HG03342 (cell line): ENCODE measurements at regions not wholly inside any gene's neighbourhood (a gene's known extent, or its start where the extent isn't known, plus 50 kb on each side); places are given as distances from the start of the nearest gene placed in this dataset.
"Not testable (repeated sequence)": the region's sequence is repeated elsewhere in the genome, so short reads cannot be mapped to it uniquely, and the experiment has no call there.

Experiments
- ATAC-seq: cut with Tn5 transposase; IDR thresholded peaks from one replicate; pipeline ENCODE4 v1.9.1; 2021; ENCODE audit warnings: mild to moderate bottlenecking, moderate library complexity; ENCODE audit not compliant: unreplicated experiment

GRCh38 chr3:31179768-31180167 is 285.3 kb upstream of the GADL1 start:
- ATAC-seq: no peak

GRCh38 chr3:31180274-31180673 is 285.8 kb upstream of the GADL1 start:
- no peak for ATAC-seq

- no peak for ATAC-seq
Observed at GRCh38 chr3:31181661-31182060, 287.2 kb upstream of the GADL1 start.

DNA sequence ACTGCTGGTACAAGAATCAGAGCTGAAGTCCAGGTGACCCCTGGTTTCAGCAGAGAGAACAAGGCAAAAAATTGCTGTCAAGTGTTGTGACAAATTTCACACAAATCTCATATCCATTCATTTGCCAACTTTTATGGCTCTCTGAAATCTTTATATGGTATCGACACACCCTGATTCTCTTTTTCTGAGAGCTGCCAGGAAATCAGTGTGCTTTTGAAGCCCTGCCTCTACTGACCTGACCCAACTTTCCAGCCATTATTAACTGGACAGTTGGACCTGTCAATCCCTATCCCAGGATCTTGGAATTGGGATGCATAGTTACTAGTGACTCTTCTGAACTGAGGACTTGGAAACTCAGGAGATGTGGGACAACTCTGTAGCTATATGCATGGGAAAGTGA is 288.2 kb upstream of the GADL1 start:
- no peak for ATAC-seq

GRCh38 chr3:31184261-31185061 is 290.0 kb upstream of the GADL1 start:
- ATAC-seq: no peak

DNA sequence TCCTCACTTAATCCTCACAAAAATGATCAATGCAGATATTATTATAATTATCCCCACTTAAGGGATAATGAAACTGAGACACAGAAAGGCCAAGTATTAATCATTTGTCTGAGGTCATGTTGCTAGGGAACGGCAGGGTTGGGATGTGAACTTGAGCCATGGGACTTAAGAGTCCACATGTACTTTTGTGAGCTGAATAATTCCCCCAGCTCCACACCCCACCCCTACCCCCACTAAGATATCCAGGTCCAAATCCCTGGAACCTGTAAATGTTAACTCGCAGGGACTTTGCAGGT is 290.5 kb upstream of the GADL1 start:
- ATAC-seq: no peak

DNA sequence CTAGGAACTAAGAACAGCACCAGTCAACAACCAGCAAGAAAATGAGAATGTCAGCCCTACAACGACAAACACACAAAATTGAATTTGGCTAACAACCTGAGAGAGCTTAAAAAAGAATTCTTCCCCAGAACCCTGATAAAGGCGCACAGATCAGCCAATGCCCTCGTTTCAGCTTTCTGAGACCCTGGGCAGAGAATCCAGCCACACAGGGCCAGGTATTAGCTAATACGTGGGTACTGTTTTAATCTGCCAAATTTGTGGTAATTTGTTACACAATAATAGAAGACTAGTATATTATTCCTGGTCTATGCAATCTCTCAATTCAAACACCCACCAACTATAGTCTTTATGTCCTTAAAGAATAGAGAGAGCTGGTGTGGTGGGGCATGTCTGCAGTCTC is 291.6 kb upstream of the GADL1 start:
- no peak for ATAC-seq

DNA sequence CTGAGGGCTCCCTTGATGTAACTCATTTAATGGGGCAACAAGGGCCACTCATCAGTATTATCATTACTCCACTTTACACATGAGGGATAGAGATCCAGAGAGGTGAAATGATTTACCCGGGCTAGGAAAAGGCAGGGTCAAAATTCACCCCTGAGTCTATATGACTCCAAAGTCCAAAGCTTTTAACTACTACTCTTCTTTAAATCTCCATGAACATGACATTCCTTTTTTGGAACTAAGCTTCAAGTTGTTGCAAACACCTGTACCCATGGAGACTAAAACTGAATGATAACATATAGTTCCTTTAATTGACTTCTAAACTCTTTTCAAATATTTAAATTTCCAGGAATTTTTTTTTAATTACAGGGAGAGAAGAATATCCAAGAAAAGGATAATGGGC is 292.9 kb upstream of the GADL1 start:
- ATAC-seq: no peak

DNA sequence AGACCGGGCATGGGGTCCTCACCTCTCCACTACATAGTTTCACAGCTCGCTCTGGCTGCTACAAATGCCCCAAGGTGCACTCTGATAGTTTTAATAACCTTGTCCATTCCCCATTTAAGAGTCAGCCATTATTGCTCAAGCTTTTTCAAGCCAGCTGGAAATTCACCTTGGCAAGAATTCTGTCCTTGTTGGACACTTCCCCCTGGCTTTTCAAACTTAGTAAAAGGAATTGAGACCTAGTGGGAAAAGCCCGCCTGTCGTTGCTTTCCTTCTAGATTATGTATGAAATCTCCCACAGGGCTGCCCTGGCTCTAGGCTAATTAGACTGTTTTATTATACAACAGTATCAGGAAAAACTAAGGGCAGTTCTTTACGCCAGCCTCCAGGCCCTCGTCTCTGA is 293.7 kb upstream of the GADL1 start:
- no peak for ATAC-seq

DNA sequence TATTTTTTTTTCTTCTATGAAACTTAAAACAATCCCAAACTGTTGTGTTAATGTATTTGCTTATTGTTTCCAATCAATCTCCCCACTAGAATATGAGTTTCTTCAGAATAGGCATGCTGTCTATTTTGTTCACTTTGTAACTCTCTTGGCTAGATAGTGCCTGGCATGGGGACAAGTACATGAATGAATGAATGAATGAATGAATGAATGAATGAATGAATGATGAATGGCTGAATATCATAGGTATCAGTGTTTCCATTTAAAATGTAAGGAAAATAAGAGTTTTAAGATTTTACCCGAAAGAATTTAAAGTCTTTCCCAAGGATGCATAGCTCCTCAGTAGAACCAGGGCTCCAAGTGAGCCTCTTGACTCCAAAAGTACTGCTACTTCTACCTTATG is 294.9 kb upstream of the GADL1 start:
- ATAC-seq: no peak

- ATAC-seq: no peak
Observed at GRCh38 chr3:31189971-31190370, 295.5 kb upstream of the GADL1 start.

DNA sequence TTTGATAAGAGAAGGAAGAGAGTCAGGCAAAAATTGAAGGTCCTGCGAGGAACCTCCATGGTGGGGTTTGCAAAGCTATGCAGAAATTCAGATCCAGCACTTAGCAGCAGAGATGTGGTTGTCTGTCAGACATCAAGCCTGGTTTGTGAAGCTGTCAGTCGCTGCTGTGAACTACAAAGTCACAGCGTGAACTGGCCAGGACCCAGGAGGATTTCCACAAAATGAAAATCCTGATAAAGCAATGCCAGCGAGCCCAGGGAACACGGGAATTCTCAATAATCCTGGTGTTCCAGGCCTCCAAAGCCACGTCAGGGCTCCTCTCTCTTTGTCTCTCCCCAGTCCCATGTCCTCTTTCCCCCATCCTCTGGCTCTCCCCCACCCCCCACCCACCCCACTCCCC is 296.9 kb upstream of the GADL1 start:
- no peak for ATAC-seq

- no peak for ATAC-seq
Observed at GRCh38 chr3:31193429-31193828, 299.0 kb upstream of the GADL1 start.

DNA sequence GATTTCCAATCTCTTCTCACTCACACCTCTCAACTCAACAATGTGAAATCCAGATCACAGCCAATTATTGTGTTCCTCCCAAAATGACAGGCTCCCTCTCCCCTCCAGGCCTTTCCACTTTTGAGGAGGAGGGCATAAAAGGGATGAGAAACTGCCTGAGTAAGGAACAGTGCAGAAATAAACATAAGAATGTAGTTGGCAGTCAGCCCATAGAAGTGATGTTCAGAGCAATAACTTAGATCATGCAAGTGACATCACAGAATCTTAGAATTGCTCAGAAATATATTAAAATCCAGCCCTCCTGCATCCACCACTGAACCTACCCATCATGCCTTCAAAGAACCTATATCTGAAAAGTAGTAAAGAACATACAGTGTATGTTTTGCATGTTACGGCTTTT is 299.4 kb upstream of the GADL1 start:
- ATAC-seq: no peak

- ATAC-seq: no peak
Observed at GRCh38 chr3:31196261-31196660, 301.8 kb upstream of the GADL1 start.

DNA sequence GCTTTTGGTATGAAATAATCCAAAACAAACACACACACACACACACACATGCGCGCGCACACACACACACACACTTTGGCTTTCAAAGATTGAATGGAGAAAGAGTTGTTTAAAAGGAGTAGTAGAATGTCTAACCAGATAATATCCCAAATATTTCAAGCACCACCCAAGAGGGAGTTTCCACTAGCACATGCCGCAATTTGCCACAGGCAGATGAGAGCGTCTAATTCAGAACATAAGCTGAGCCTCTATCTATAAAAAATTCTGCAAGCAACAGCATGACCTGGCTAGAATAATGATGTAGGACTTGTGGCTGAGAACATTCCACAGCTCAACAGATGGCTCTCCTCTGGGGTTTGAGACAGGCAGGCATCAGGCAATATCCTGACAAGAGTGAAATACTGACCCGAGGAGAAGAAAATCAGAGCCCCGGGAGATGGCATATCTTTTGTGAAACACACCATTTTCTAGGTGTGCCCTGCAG is 302.5 kb upstream of the GADL1 start:
- no peak for ATAC-seq

- ATAC-seq: no peak
Observed at GRCh38 chr3:31197941-31198340, 303.5 kb upstream of the GADL1 start.

- ATAC-seq: no peak
Observed at GRCh38 chr3:31198890-31199289, 304.4 kb upstream of the GADL1 start.

- no peak for ATAC-seq
Observed at GRCh38 chr3:31203960-31204795, 309.7 kb upstream of the GADL1 start.

GRCh38 chr3:31204796-31205056 is 310.3 kb upstream of the GADL1 start:
- ATAC-seq: not testable (repeated sequence)

- ATAC-seq: no peak
Observed at GRCh38 chr3:31210068-31210645, 315.7 kb upstream of the GADL1 start.

GRCh38 chr3:31213869-31214486 is 318.7 kb upstream of the STT3B start:
- ATAC-seq: no peak
